ENCODE measurements at regions not wholly inside any gene's neighbourhood (a gene's known extent, or its start where the extent isn't known, plus 50 kb on each side); places are given as distances from the start of the nearest gene placed in this dataset.

DNA sequence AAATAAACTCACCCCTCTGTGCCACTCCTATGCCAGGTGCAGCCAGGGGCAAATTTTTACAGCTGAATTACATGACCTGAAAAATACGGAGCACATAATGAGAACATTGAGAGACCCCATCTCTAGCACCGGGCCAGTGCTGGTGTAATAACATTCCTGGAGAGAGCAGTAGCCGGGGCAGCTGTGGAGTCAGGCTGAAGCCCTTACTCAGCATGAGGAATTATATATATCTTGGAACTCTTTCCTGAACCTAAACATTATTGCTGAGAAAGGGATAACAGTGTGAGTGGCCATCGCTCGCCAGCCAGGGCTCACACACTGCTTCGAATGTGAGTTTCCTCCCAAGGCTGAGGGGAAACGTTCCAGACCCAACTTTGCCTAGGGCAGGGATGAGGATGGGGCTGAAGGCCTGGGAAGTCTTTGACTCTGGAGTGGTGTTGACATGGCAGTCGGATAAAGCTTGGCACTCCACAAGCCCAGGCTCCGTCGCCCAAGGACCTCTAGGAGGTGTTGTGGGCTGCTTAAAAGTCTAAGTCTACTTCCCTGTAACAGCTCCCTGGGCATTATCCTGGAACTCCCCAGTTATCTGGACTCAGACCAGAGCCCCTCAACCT, 269.8 kb downstream of the CDC5L start:
- no peak for TF ChIP-seq CTCF (optimal IDR thresholded peaks at IDR 0.05 in 1 of 3, IDR thresholded peaks at IDR 0.05 in 1 of 3, conservative IDR thresholded peaks at IDR 0.05 in 1 of 3; ENCODE audit: extremely low read depth in 1 of 3, insufficient read depth in 2 of 3, low read length in 3 of 3)
- TF ChIP-seq EZH2 (IDR thresholded peaks at IDR 0.05; ENCODE audit: low read length): no peak
